HCT116 (cell line): ENCODE measurements at regions not wholly inside any gene's neighbourhood (a gene's known extent, or its start where the extent isn't known, plus 50 kb on each side); places are given as distances from the start of the nearest gene placed in this dataset.

ENCODE experiments used
- EZH2 ChIP-seq: fragments of 200-600 bp; sonication (generic); IDR thresholded peaks from 2 replicates; pipeline ENCODE4 v1.6.1; 2017; ENCODE audit warnings: antibody characterized with exemption, mixed run types
- EZH2phosphoT487 ChIP-seq: fragments of 200-600 bp; IDR thresholded peaks from 2 replicates; pipeline ENCODE4 v1.6.1; 2018; ENCODE audit warnings: antibody characterized with exemption, borderline replicate concordance
- JUND ChIP-seq: IDR thresholded peaks from 2 replicates; pipeline ENCODE4 v1.6.1; 2012
- POLR2A ChIP-seq: IDR thresholded peaks from 2 replicates; pipeline ENCODE4 v1.7.0; 2011; ENCODE audit warnings: borderline replicate concordance; ENCODE audit not compliant: insufficient read depth, insufficient read length; ENCODE audit errors: extremely low read depth
- POLR2AphosphoS5 ChIP-seq: IDR thresholded peaks from 2 replicates; pipeline ENCODE4 v1.6.1; 2011; ENCODE audit warnings: mild to moderate bottlenecking, low read depth, low read length, moderate library complexity
- ZNF274 ChIP-seq: fragments of 200-500 bp; sonication (Bioruptor generic); IDR thresholded peaks from 2 replicates; pipeline ENCODE4 v1.6.1; 2014; ENCODE audit warnings: mild to moderate bottlenecking, low read depth, low read length, inconsistent platforms
- TF ChIP-seq, protein P1 (sequence below), 3 experiments: fragments of 200-600 bp in 1 of 3; sonication (generic) in 1 of 3; IDR thresholded peaks in 2 of 3; conservative IDR thresholded peaks in 1 of 3; 2 replicates each; pipeline ENCODE4 v1.5.1; 2012 to 2017; ENCODE audit warnings: low read depth in 2 of 3, low read length in 2 of 3, antibody characterized with exemption in 1 of 3, borderline replicate concordance in 1 of 3, control low read depth in 1 of 3, mild to moderate bottlenecking in 1 of 3, mixed read lengths in 1 of 3, mixed run types in 1 of 3, moderate library complexity in 1 of 3; ENCODE audit not compliant: insufficient read depth in 1 of 3

- no peak for TF ChIP-seq JUND
- TF ChIP-seq, protein P1, sequence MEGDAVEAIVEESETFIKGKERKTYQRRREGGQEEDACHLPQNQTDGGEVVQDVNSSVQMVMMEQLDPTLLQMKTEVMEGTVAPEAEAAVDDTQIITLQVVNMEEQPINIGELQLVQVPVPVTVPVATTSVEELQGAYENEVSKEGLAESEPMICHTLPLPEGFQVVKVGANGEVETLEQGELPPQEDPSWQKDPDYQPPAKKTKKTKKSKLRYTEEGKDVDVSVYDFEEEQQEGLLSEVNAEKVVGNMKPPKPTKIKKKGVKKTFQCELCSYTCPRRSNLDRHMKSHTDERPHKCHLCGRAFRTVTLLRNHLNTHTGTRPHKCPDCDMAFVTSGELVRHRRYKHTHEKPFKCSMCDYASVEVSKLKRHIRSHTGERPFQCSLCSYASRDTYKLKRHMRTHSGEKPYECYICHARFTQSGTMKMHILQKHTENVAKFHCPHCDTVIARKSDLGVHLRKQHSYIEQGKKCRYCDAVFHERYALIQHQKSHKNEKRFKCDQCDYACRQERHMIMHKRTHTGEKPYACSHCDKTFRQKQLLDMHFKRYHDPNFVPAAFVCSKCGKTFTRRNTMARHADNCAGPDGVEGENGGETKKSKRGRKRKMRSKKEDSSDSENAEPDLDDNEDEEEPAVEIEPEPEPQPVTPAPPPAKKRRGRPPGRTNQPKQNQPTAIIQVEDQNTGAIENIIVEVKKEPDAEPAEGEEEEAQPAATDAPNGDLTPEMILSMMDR (IDR thresholded peaks at IDR 0.05 in 2 of 3, conservative IDR thresholded peaks at IDR 0.05 in 1 of 3; ENCODE audit: borderline replicate concordance in 1 of 3, insufficient read depth in 1 of 3, low read depth in 2 of 3, low read length in 2 of 3) = no peak
- no peak for TF ChIP-seq EZH2
- TF ChIP-seq POLR2AphosphoS5 = no peak
- no peak for TF ChIP-seq ZNF274
- no peak for TF ChIP-seq POLR2A
- TF ChIP-seq EZH2phosphoT487 = no peak
These were observed 174.7 kb upstream of the ANKFN1 start for GRCh38 chr17:55978578-55978977.
